CD4-positive, alpha-beta T cell (primary cell): ENCODE measurements at regions not wholly inside any gene's neighbourhood (a gene's known extent, or its start where the extent isn't known, plus 50 kb on each side); places are given as distances from the start of the nearest gene placed in this dataset.
A peak's percentile ranks its signal among the peaks of the same experiment; 100 is the strongest.

Experiments used
- ATAC-seq: fragments of 200-7000 bp; cut with Tn5 transposase; one replicate; pipeline ENCODE4 v1.10.0; 2022; ENCODE audit warnings: mild to moderate bottlenecking; ENCODE audit not compliant: poor library complexity
- CTCF ChIA-PET: fragments of 350-600 bp; sonication (Branson Sonifier 250); formaldehyde crosslinking; loops from one replicate; lab custom pipeline; 2021; ENCODE audit warnings: antibody characterized with exemption, inconsistent platforms; lab: Charles Lee
- POLR2A ChIA-PET: fragments of 350-600 bp; sonication (Branson Sonifier 250); formaldehyde crosslinking; loops from one replicate; lab custom pipeline; 2021; ENCODE audit warnings: antibody characterized with exemption, inconsistent platforms; lab: Charles Lee
- DNase-seq, 14 experiments: peaks; one replicate each; pipeline ENCODE4 v3.0.0-alpha.2; 2013 to 2020; ENCODE audit warnings: mixed read lengths in 2 of 14
- H3K27ac ChIP-seq, 2 donors: one replicate each; pipeline versions ENCODE4 v1.5.1 to v1.7.0; 2013; ENCODE audit warnings: low read length in 2 of 2, low read depth in 1 of 2, mild to moderate bottlenecking in 1 of 2
- H3K27me3 ChIP-seq, 2 experiments: 1 replicate in 1 of 2; 2 replicates in 1 of 2; pipeline versions ENCODE4 v1.6.1 to v1.7.0; 2013; ENCODE audit warnings: low read length in 2 of 2, control low read depth in 1 of 2, mild to moderate bottlenecking in 1 of 2, moderate library complexity in 1 of 2; ENCODE audit not compliant: insufficient read depth in 2 of 2, control insufficient read depth in 1 of 2
- H3K36me3 ChIP-seq: one replicate; pipeline ENCODE4 v1.6.1; 2013; ENCODE audit warnings: low read length, control low read depth; ENCODE audit not compliant: insufficient read depth
- H3K4me1 ChIP-seq: one replicate; pipeline ENCODE4 v1.6.1; 2013; ENCODE audit warnings: low read length, control low read depth; ENCODE audit not compliant: insufficient read depth
- H3K4me3 ChIP-seq: one replicate; pipeline ENCODE4 v1.5.1; 2013; ENCODE audit warnings: mild to moderate bottlenecking, low read length, moderate library complexity
- H3K9me3 ChIP-seq, 2 experiments: 1 replicate in 1 of 2; 2 replicates in 1 of 2; pipeline versions ENCODE4 v1.6.1 to v1.7.0; 2013; ENCODE audit warnings: low read length in 2 of 2, mild to moderate bottlenecking in 2 of 2, control low read depth in 1 of 2, moderate library complexity in 1 of 2; ENCODE audit not compliant: control insufficient read depth in 1 of 2, insufficient read depth in 1 of 2
- H3K27ac Mint-ChIP-seq: one replicate; pipeline ENCODE4 v1.8.0; 2020; ENCODE audit warnings: mixed read lengths
- H3K27me3 Mint-ChIP-seq: one replicate; pipeline ENCODE4 v1.8.0; 2021; ENCODE audit warnings: mixed read lengths
- H3K36me3 Mint-ChIP-seq: one replicate; pipeline ENCODE4 v1.8.0; 2021; ENCODE audit warnings: low read depth, mixed read lengths
- H3K4me1 Mint-ChIP-seq: one replicate; pipeline ENCODE4 v1.8.0; 2021; ENCODE audit warnings: low read depth, mixed read lengths
- H3K4me3 Mint-ChIP-seq: one replicate; pipeline ENCODE4 v1.8.0; 2020; ENCODE audit warnings: mild to moderate bottlenecking, mixed read lengths
- H3K9me3 Mint-ChIP-seq: one replicate; pipeline ENCODE4 v1.8.0; 2020; ENCODE audit warnings: mixed read lengths
- intact Hi-C, 2 experiments: fragments of 100-400 bp; cut with DNase I in 1 of 2; cut with micrococcal nuclease in 1 of 2; formaldehyde crosslinking; loops; one replicate each; pipeline versions ENCODE4 v1.15.1 to v1.9.0; 2023 to 2025; cut with DNase I, micrococcal nuclease
- TF ChIP-seq, protein P1 (sequence below): fragments of 200-600 bp; IDR thresholded peaks from one replicate; pipeline ENCODE4 v1.8.0; 2022; ENCODE audit warnings: antibody characterized with exemption, mild to moderate bottlenecking

GRCh38 chr9:14994738-14995137, 84.5 kb upstream of the FREM1 start:
- H3K27ac Mint-ChIP-seq = peak overlapping the region; percentile 66
- H3K4me3 Mint-ChIP-seq = no peak overlapping the region
- intact Hi-C loops = no loop called here

DNA sequence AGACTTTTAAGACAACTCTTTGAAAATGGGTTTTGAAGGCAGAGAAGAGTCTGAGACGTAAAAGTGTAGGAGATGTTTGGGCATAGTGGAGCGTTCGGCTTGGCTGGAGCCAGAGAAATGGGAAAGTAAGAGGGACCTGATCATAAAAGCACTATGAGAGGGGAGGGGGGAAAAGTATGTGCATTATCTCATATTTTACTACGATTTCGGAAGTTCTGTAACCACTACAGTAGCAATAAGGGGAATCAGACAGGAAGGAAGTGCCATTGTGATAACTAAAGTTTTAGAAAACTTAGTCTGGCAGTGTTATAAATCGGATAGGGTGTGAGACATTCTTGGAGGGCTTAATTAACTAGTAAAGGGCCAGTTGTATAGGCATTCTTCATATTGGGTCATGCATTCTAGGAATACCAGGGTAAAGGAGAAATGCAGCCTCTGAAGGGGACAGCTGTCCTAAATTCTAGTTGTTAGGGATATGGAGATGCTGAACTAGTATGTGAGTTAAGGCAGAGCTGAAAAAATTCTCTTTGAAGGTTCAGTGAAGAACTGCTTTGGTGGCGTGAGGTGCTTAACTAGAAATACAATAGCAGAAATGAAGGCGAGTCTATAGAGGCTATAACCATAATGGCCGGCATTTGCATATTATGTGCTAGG, 83.8 kb upstream of the FREM1 start:
- peaks cover 4% of the 10 kb centered on the region for H3K27me3 Mint-ChIP-seq
- H3K36me3 Mint-ChIP-seq = no peaks in the 10 kb centered on the region
- ChIA-PET POLR2A (no interaction called here), CTCF (interaction anchor here (0.6 kb wide), 1 partner anchor 462 kb away, joined by 4 read pairs; no protein-coding TSS in a partner anchor)
- Histone ChIP-seq H3K27ac (peak overlapping the region; percentile 1 to 44), H3K4me1 (peaks cover 26% of the 10 kb centered on the region), H3K27me3 (no peaks in the 10 kb centered on the region), H3K4me3 (peak overlapping the region; percentile 67), H3K36me3 (no peaks in the 10 kb centered on the region), H3K9me3 (peaks cover 0 to 7% of the 10 kb centered on the region in 2 experiments)
- H3K4me1 Mint-ChIP-seq = peaks cover 27% of the 10 kb centered on the region
- peak overlapping the region; percentile 66 for H3K27ac Mint-ChIP-seq
- ATAC-seq (peak; percentile 71), DNase-seq (peak in 3 of 14 experiments; percentile 36 to 61 (median 56))
- TF ChIP-seq, protein P1, sequence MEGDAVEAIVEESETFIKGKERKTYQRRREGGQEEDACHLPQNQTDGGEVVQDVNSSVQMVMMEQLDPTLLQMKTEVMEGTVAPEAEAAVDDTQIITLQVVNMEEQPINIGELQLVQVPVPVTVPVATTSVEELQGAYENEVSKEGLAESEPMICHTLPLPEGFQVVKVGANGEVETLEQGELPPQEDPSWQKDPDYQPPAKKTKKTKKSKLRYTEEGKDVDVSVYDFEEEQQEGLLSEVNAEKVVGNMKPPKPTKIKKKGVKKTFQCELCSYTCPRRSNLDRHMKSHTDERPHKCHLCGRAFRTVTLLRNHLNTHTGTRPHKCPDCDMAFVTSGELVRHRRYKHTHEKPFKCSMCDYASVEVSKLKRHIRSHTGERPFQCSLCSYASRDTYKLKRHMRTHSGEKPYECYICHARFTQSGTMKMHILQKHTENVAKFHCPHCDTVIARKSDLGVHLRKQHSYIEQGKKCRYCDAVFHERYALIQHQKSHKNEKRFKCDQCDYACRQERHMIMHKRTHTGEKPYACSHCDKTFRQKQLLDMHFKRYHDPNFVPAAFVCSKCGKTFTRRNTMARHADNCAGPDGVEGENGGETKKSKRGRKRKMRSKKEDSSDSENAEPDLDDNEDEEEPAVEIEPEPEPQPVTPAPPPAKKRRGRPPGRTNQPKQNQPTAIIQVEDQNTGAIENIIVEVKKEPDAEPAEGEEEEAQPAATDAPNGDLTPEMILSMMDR = no peak
- H3K4me3 Mint-ChIP-seq = peak overlapping the region; percentile 79
- no peaks in the 10 kb centered on the region for H3K9me3 Mint-ChIP-seq
- intact Hi-C loops = no loop called here

More at GRCh38 chr9:14994738-14995137, 84.5 kb upstream of the FREM1 start:
- DNase-seq (no peak), ATAC-seq (no peak)
- POLR2A ChIA-PET = no interaction called here
- no peak overlapping the region for H3K27ac ChIP-seq
- H3K4me3 ChIP-seq = no peak overlapping the region
- peaks cover 4% of the 10 kb centered on the region for H3K27me3 Mint-ChIP-seq
- H3K4me1 ChIP-seq = peaks cover 26% of the 10 kb centered on the region
- TF ChIP-seq, protein P1 = no peak
- H3K9me3 ChIP-seq = peaks cover 0 to 7% of the 10 kb centered on the region in 2 experiments
- CTCF ChIA-PET = no interaction called here
- H3K36me3 ChIP-seq = no peaks in the 10 kb centered on the region
- no peaks in the 10 kb centered on the region for H3K9me3 Mint-ChIP-seq
- peaks cover 27% of the 10 kb centered on the region for H3K4me1 Mint-ChIP-seq
- H3K36me3 Mint-ChIP-seq = no peaks in the 10 kb centered on the region
- H3K27me3 ChIP-seq = no peaks in the 10 kb centered on the region

GRCh38 chr9:14993061-14993800, 83.0 kb upstream of the FREM1 start:
- ATAC-seq (peak; percentile 22), DNase-seq (peak in 13 of 14 experiments; percentile 9 to 72 (median 36))
- Histone ChIP-seq H3K9me3 (peaks cover 0 to 7% of the 10 kb centered on the region in 2 experiments), H3K4me1 (peaks cover 26% of the 10 kb centered on the region), H3K27me3 (no peaks in the 10 kb centered on the region), H3K27ac (peak overlapping the region; percentile 1 to 44), H3K36me3 (no peaks in the 10 kb centered on the region), H3K4me3 (peak overlapping the region; percentile 67)
- H3K27ac Mint-ChIP-seq = peak overlapping the region; percentile 66
- H3K27me3 Mint-ChIP-seq = peaks cover 4% of the 10 kb centered on the region
- H3K4me3 Mint-ChIP-seq = peak overlapping the region; percentile 83
- CTCF ChIA-PET = interaction anchor here (0.6 kb wide), 1 partner anchor 463 kb away, joined by 4 read pairs; no protein-coding TSS in a partner anchor
- H3K4me1 Mint-ChIP-seq = peaks cover 30% of the 10 kb centered on the region
- no peaks in the 10 kb centered on the region for H3K9me3 Mint-ChIP-seq
- TF ChIP-seq, protein P1 = no peak
- POLR2A ChIA-PET = no interaction called here
- H3K36me3 Mint-ChIP-seq = no peaks in the 10 kb centered on the region
- intact Hi-C loops = no loop called here
